Urinary bladder (tissue), 3 donors: ENCODE measurements at regions not wholly inside any gene's neighbourhood (a gene's known extent, or its start where the extent isn't known, plus 50 kb on each side); places are given as distances from the start of the nearest gene placed in this dataset.
"Not testable (repeated sequence)": the region's sequence is repeated elsewhere in the genome, so short reads cannot be mapped to it uniquely, and the experiment has no call there.

Source experiments
- DNase-seq: peaks from one replicate; pipeline ENCODE4 v3.0.0-alpha.2; 2015; ENCODE audit errors: extremely low spot score
- H3K27ac ChIP-seq: one replicate; pipeline ENCODE4 v1.5.1; 2013; ENCODE audit warnings: low read depth, mild to moderate bottlenecking, moderate library complexity
- H3K36me3 ChIP-seq: one replicate; pipeline ENCODE4 v1.6.1; 2013; ENCODE audit warnings: mild to moderate bottlenecking, moderate library complexity; ENCODE audit not compliant: insufficient read depth
- H3K4me1 ChIP-seq: one replicate; pipeline ENCODE4 v1.6.1; 2013; ENCODE audit warnings: mild to moderate bottlenecking, moderate library complexity; ENCODE audit not compliant: insufficient read depth
- H3K4me3 ChIP-seq: one replicate; pipeline ENCODE4 v1.5.1; 2013; ENCODE audit warnings: low read depth, low read length
- WGBS: extraction: QIAGEN DNeasy Blood & Tissue Kit; methylation state at CpG from one replicate; pipeline ENCODE4 v1.1.7; 2013; 5-methylcytosine and 5-hydroxymethylcytosine counted together
- donor health status: healthy with polysubstance abuse.
- donor health status: healthy.

GRCh38 chr6:74733830-74734620 lies 471.8 kb downstream of the COL12A1 start:
- WGBS: 59% methylated on average over 2 of the region's 2 CpGs
- Histone ChIP-seq H3K27ac (no peak overlapping the region), H3K4me3 (no peak overlapping the region), H3K36me3 (no peaks in the 10 kb centered on the region), H3K4me1 (no peaks in the 10 kb centered on the region)
- DNase-seq: no peak

- DNase-seq: no peak
- no peak overlapping the region for H3K4me3 ChIP-seq
- 67% methylated on average over 4 of the region's 4 CpGs for WGBS
- no peak overlapping the region for H3K27ac ChIP-seq
- H3K4me1 ChIP-seq: no peaks in the 10 kb centered on the region
- H3K36me3 ChIP-seq: no peaks in the 10 kb centered on the region
Observed at GRCh38 chr6:74731931-74732330, 473.9 kb downstream of the COL12A1 start.

GRCh38 chr6:74731204-74731603 lies 474.6 kb downstream of the COL12A1 start:
- no peak overlapping the region for H3K27ac ChIP-seq
- no peak for DNase-seq
- no peaks in the 10 kb centered on the region for H3K4me1 ChIP-seq
- 46% methylated on average over 2 of the region's 2 CpGs for WGBS
- H3K4me3 ChIP-seq: no peak overlapping the region
- H3K36me3 ChIP-seq: no peaks in the 10 kb centered on the region

- Histone ChIP-seq H3K36me3 (no peaks in the 10 kb centered on the region), H3K4me1 (no peaks in the 10 kb centered on the region), H3K27ac (no peak overlapping the region), H3K4me3 (no peak overlapping the region)
- 91% methylated on average over 1 of the region's 1 CpG for WGBS
- no peak for DNase-seq
Observed at GRCh38 chr6:74720923-74721322, 484.9 kb downstream of the COL12A1 start.

GRCh38 chr6:74717591-74717990 lies 488.3 kb downstream of the COL12A1 start:
- no peaks in the 10 kb centered on the region for H3K36me3 ChIP-seq
- H3K4me3 ChIP-seq: no peak overlapping the region
- no peak overlapping the region for H3K27ac ChIP-seq

GRCh38 chr6:74715355-74716085 lies 490.3 kb downstream of the COL12A1 start:
- WGBS: 57% methylated on average over 1 of the region's 1 CpG
- no peak for DNase-seq
- H3K27ac ChIP-seq: no peak overlapping the region
- no peak overlapping the region for H3K4me3 ChIP-seq
- no peaks in the 10 kb centered on the region for H3K4me1 ChIP-seq
- no peaks in the 10 kb centered on the region for H3K36me3 ChIP-seq

More at GRCh38 chr6:74717591-74717990, 488.3 kb downstream of the COL12A1 start:
- H3K4me1 ChIP-seq: no peaks in the 10 kb centered on the region
- DNase-seq: no peak

GRCh38 chr6:74713941-74714340 lies 491.9 kb downstream of the COL12A1 start:
- H3K4me3 ChIP-seq: no peak overlapping the region
- H3K4me1 ChIP-seq: no peaks in the 10 kb centered on the region
- DNase-seq: no peak
- no peaks in the 10 kb centered on the region for H3K36me3 ChIP-seq
- no peak overlapping the region for H3K27ac ChIP-seq

- no peaks in the 10 kb centered on the region for H3K4me1 ChIP-seq
- WGBS: 64% methylated on average over 1 of the region's 1 CpG
- no peak overlapping the region for H3K27ac ChIP-seq
- no peak overlapping the region for H3K4me3 ChIP-seq
- DNase-seq: no peak
- H3K36me3 ChIP-seq: no peaks in the 10 kb centered on the region
Observed at GRCh38 chr6:74705451-74705850, 500.4 kb downstream of the COL12A1 start.

- not testable (repeated sequence) for H3K27ac ChIP-seq, DNase-seq, H3K4me1 ChIP-seq, H3K36me3 ChIP-seq, H3K4me3 ChIP-seq
- WGBS: 91% methylated on average over 7 of the region's 7 CpGs
Observed at GRCh38 chr6:74704540-74704939, 501.3 kb downstream of the COL12A1 start.

- H3K27ac ChIP-seq: no peak overlapping the region
- no peaks in the 10 kb centered on the region for H3K4me1 ChIP-seq
- no peak overlapping the region for H3K4me3 ChIP-seq
- 90% methylated on average over 2 of the region's 2 CpGs for WGBS
- DNase-seq: no peak
- H3K36me3 ChIP-seq: no peaks in the 10 kb centered on the region
Observed at GRCh38 chr6:74690365-74690764, 515.5 kb downstream of the COL12A1 start.

- no peak for DNase-seq
- no peaks in the 10 kb centered on the region for H3K36me3 ChIP-seq
- no peak overlapping the region for H3K4me3 ChIP-seq
- H3K4me1 ChIP-seq: no peaks in the 10 kb centered on the region
- 75% methylated on average over 2 of the region's 2 CpGs for WGBS
- no peak overlapping the region for H3K27ac ChIP-seq
Observed at GRCh38 chr6:74689601-74690000, 516.3 kb downstream of the COL12A1 start.

- no peak for DNase-seq
- no peaks in the 10 kb centered on the region for H3K4me1 ChIP-seq
- 48% methylated on average over 1 of the region's 1 CpG for WGBS
- no peak overlapping the region for H3K27ac ChIP-seq
- no peak overlapping the region for H3K4me3 ChIP-seq
- H3K36me3 ChIP-seq: no peaks in the 10 kb centered on the region
Observed at GRCh38 chr6:74677463-74677862, 528.4 kb downstream of the COL12A1 start.

- no peak overlapping the region for H3K4me3 ChIP-seq
- H3K36me3 ChIP-seq: no peaks in the 10 kb centered on the region
- DNase-seq: no peak
- no peak overlapping the region for H3K27ac ChIP-seq
- 79% methylated on average over 1 of the region's 1 CpG for WGBS
- H3K4me1 ChIP-seq: no peaks in the 10 kb centered on the region
Observed at GRCh38 chr6:74676906-74677305, 528.9 kb downstream of the COL12A1 start.

- DNase-seq: no peak
- Histone ChIP-seq H3K4me1 (no peaks in the 10 kb centered on the region), H3K4me3 (no peak overlapping the region), H3K27ac (no peak overlapping the region), H3K36me3 (no peaks in the 10 kb centered on the region)
Observed at GRCh38 chr6:74674377-74674776, 531.5 kb downstream of the COL12A1 start.
